Coronary artery (tissue), 2 donors: ENCODE measurements at regions not wholly inside any gene's neighbourhood (a gene's known extent, or its start where the extent isn't known, plus 50 kb on each side); places are given as distances from the start of the nearest gene placed in this dataset.
"Not testable (repeated sequence)": the region's sequence is repeated elsewhere in the genome, so short reads cannot be mapped to it uniquely, and the experiment has no call there.

Experiments
- DNase-seq: peaks from one replicate; pipeline ENCODE4 v3.0.0-alpha.2; 2017; ENCODE audit warnings: low spot score
- H3K27ac ChIP-seq, 2 donors: fragments of 200-600 bp; sonication (generic); one replicate each; pipeline ENCODE4 v1.5.1; 2016 to 2019
- H3K4me3 ChIP-seq: fragments of 200-600 bp; sonication (generic); 2 replicates; pipeline ENCODE4 v1.5.1; 2016; ENCODE audit warnings: mild to moderate bottlenecking, moderate library complexity
- TF ChIP-seq, protein P1 (sequence below): fragments of 200-600 bp; sonication (generic); IDR thresholded peaks from one replicate; pipeline ENCODE4 v1.5.1; 2019; ENCODE audit warnings: antibody characterized with exemption

DNA sequence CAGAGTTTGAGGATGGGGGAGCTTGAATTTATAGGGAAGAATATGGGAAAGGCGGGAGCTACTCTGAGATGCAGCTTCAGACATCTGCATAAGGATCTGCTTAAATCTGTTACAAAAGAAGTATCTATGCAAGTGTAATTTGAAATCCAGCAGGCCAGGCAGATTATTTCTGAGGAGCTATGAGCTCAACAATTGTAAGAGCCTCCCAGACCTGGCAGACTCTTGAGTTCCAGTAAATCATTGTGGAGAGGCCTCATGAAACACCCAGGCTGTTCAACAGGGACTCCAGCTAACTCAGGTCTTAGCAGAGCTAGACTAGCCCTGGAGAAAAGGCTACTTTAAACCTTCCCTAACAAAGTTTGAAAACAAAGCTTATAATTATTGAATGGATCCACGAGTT, 647.5 kb upstream of the CHRM3 start:
- DNase-seq = no peak
- Histone ChIP-seq H3K27ac (no peak overlapping the region), H3K4me3 (no peak overlapping the region)
- TF ChIP-seq, protein P1, sequence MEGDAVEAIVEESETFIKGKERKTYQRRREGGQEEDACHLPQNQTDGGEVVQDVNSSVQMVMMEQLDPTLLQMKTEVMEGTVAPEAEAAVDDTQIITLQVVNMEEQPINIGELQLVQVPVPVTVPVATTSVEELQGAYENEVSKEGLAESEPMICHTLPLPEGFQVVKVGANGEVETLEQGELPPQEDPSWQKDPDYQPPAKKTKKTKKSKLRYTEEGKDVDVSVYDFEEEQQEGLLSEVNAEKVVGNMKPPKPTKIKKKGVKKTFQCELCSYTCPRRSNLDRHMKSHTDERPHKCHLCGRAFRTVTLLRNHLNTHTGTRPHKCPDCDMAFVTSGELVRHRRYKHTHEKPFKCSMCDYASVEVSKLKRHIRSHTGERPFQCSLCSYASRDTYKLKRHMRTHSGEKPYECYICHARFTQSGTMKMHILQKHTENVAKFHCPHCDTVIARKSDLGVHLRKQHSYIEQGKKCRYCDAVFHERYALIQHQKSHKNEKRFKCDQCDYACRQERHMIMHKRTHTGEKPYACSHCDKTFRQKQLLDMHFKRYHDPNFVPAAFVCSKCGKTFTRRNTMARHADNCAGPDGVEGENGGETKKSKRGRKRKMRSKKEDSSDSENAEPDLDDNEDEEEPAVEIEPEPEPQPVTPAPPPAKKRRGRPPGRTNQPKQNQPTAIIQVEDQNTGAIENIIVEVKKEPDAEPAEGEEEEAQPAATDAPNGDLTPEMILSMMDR = no peak

DNA sequence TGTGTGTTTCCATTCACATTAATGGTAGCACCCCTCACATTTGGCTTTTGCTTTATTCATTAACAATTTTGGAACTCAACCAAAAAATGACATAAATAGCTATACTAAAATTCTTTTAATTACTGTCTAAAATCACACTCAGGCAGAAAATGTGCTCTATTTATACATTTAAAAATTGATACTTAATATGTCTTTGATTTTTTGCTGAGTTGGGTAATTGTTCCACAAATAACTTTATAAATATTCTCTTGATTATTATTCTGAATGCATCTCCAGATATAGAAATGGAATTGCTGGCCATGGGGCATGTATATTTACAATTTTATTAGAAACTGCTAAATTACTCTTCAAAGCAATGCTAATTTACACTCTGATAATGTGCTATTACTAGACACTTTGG, 658.7 kb upstream of the CHRM3 start:
- no peak overlapping the region for H3K27ac ChIP-seq
- DNase-seq = no peak
- no peak overlapping the region for H3K4me3 ChIP-seq
- TF ChIP-seq, protein P1 = no peak

DNA sequence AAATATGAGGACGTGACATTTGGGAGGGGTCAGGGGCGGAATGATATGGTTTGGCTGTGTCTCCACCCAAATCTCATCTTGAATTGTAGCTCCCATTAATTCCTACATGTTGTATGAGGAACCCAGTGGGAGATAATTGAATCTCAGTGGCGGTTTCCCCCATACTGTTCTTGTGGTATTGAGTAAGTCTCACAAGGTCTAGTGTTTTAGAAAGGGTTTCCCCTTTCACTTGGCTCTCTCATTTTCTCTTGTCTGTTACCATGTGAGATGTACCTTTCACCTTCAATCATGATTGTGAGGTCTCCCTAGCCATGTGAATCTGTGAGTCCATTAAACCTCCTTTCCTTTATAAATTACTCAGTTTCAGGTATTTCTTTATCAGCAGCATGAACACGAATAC, 663.6 kb upstream of the CHRM3 start:
- TF ChIP-seq, protein P1 = no peak
- H3K4me3 ChIP-seq = no peak overlapping the region
- no peak overlapping the region for H3K27ac ChIP-seq
- no peak for DNase-seq

DNA sequence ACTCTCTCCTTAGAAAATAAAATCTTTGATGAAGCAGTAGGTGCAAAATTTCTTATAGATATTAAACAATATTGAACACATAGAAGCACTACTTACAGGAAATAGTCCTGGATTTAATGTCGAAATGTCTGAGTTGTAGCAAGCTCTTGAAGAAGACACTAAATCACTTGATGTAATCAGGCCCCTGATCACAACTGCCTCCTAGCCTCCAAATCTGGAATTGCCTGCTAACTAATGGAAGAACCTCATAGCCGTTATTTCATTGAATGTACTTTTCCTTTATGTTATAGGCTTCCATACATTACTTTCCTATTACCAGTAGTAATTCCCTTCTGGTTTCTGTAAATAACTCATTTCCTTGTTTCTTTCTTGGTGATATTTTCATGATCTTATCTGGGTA, 675.7 kb upstream of the CHRM3 start:
- TF ChIP-seq, protein P1 = no peak
- H3K27ac ChIP-seq = no peak overlapping the region
- no peak for DNase-seq
- no peak overlapping the region for H3K4me3 ChIP-seq

DNA sequence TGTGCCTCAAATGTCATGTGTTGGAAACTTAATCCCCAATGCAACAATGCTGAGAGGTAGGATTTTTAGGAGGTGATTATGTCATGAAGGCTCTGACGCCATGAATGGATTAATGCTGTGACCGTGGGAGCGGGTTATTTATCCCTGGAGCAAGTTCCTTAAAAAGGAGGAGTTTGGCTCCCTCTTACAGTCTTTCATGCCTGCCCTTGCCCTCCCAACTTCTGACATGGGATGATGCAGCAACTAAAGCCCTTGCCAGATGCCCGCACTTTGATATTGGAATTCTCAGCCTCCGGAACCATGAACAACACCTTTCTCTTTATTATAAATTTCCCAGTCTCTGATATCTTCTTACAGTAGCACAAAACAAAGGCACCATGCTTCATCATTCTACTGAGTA, 685.3 kb upstream of the CHRM3 start:
- TF ChIP-seq, protein P1 = no peak
- H3K4me3 ChIP-seq = no peak overlapping the region
- no peak for DNase-seq

DNA sequence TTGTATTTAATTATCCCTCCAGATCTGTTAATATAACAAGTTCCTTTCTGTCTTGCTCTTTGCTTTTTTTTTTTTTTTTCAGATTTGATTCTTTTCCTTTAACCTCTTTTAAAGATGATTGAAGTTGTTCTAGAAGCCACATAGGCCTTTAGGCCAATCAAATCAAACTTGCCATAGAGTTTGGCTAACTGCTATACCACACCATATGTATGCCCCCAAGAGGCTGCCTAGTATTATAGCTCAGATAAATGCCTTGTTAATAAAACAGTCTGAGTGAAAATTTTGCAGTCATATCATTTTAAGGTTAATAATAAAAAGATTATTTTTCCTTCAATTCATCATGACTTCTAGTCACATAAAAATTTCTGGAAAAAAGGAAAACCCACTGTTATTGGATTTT, 696.0 kb upstream of the CHRM3 start:
- Histone ChIP-seq H3K27ac (no peak overlapping the region), H3K4me3 (no peak overlapping the region)
- TF ChIP-seq, protein P1 = no peak
- no peak for DNase-seq

More for the DNA sequence above, 685.3 kb upstream of the CHRM3 start:
- no peak overlapping the region for H3K27ac ChIP-seq

DNA sequence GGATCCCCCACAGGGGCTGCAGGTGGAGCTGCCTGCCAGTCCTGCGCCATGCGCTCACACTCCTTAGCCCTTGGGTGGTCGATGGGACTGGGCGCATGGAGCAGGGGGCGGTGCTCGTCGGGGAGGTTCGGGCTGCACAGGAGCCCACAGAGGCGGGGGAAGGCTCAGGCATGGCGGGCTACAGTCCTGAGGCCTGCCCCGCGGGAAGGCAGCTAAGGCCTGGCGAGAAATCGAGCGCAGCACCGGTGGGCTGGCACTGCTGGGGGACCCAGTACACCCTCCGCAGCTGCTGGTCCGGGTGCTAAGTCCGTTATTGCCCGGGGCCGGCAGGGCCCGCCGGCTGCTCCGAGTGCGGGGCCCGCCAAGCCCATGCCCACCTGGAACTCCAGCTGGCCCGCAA, 701.8 kb upstream of the CHRM3 start:
- H3K27ac ChIP-seq, H3K4me3 ChIP-seq, DNase-seq: not testable (repeated sequence)

DNA sequence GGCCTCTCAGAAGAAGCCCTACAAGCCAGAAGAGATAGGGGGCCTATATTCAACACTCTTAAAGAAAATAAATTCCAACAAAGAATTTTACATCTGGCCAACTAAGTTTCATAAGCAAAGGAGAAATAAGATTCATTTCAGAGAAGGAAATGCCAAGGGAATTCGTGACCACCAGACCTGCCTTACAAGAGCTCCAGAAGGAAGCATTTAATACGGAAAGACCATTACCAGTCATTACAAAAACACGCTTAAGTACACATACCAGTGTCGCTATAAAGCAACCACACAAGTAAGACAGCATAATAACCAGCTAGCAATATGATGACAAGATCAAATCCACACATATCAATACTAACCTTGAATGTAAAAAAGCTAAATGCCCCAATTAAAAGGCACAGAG, 704.9 kb upstream of the CHRM3 start:
- H3K4me3 ChIP-seq = no peak overlapping the region
- H3K27ac ChIP-seq = no peak overlapping the region
- no peak for DNase-seq
- TF ChIP-seq, protein P1 = no peak
